IMR-90 (cell line): ENCODE measurements at regions not wholly inside any gene's neighbourhood (a gene's known extent, or its start where the extent isn't known, plus 50 kb on each side); places are given as distances from the start of the nearest gene placed in this dataset.

Source experiments
- CEBPB ChIP-seq: IDR thresholded peaks from 2 replicates; pipeline ENCODE4 v1.6.1; 2012; ENCODE audit warnings: low read depth, low read length, improper control_type of control experiment
- CTCF ChIP-seq: conservative IDR thresholded peaks from 2 replicates; pipeline ENCODE4 v1.5.1; 2012; ENCODE audit warnings: mild to moderate bottlenecking, low read depth, low read length, improper control_type of control experiment
- FOS ChIP-seq: fragments of 150-350 bp; IDR thresholded peaks from 2 replicates; pipeline ENCODE4 v1.6.1; 2016; ENCODE audit warnings: low read depth, low read length
- MAZ ChIP-seq: IDR thresholded peaks from 2 replicates; pipeline ENCODE4 v1.6.1; 2012; ENCODE audit warnings: low read depth, mild to moderate bottlenecking, low read length, improper control_type of control experiment, moderate library complexity, borderline replicate concordance
- MXI1 ChIP-seq: IDR thresholded peaks from 2 replicates; pipeline ENCODE4 v1.6.1; 2012; ENCODE audit warnings: low read depth, mild to moderate bottlenecking, low read length, moderate library complexity, borderline replicate concordance
- RCOR1 ChIP-seq: IDR thresholded peaks from 2 replicates; pipeline ENCODE4 v1.6.1; 2012; ENCODE audit warnings: mild to moderate bottlenecking, low read length, improper control_type of control experiment; ENCODE audit not compliant: insufficient replicate concordance
- USF2 ChIP-seq: fragments of 150-350 bp; IDR thresholded peaks from 2 replicates; pipeline ENCODE4 v1.6.1; 2017; ENCODE audit warnings: mild to moderate bottlenecking, antibody characterized with exemption, low read length, low read depth

GRCh38 chr5:61263561-61264272 lies 68.3 kb upstream of the ZSWIM6 start:
- TF ChIP-seq CTCF (no peak), MAZ (no peak), MXI1 (no peak), RCOR1 (no peak), USF2 (no peak), FOS (no peak), CEBPB (no peak)
